SU-DHL-6 (cell line): ENCODE measurements at regions not wholly inside any gene's neighbourhood (a gene's known extent, or its start where the extent isn't known, plus 50 kb on each side); places are given as distances from the start of the nearest gene placed in this dataset.
"Not testable (repeated sequence)": the region's sequence is repeated elsewhere in the genome, so short reads cannot be mapped to it uniquely, and the experiment has no call there.

Experiments
- H2AFZ ChIP-seq: fragments of 200-600 bp; sonication (generic); 2 replicates; pipeline ENCODE4 v1.6.1; 2014; ENCODE audit warnings: low read depth, mild to moderate bottlenecking, moderate library complexity, mixed read lengths, antibody characterized with exemption, low read length; ENCODE audit not compliant: severe bottlenecking
- H3F3A ChIP-seq: fragments of 200-600 bp; shearing (Covaris generic); 2 replicates; pipeline ENCODE4 v1.6.0; 2016; ENCODE audit warnings: antibody characterized with exemption, mild to moderate bottlenecking; ENCODE audit not compliant: insufficient read depth
- H3K27ac ChIP-seq: fragments of 200-600 bp; sonication (generic); 2 replicates; pipeline ENCODE4 v1.5.1; 2016; ENCODE audit warnings: low read depth, mild to moderate bottlenecking, low read length, moderate library complexity, mixed read lengths
- H3K27me3 ChIP-seq: fragments of 200-600 bp; sonication (generic), shearing (Covaris generic); 2 replicates; pipeline ENCODE4 v1.6.0; 2014; ENCODE audit warnings: mild to moderate bottlenecking, low read length
- H3K36me3 ChIP-seq: fragments of 200-600 bp; sonication (generic); 2 replicates; pipeline ENCODE4 v1.6.1; 2014; ENCODE audit warnings: mild to moderate bottlenecking, low read length, mixed read lengths
- H3K4me2 ChIP-seq: fragments of 300-600, 200-600 bp; shearing (Covaris generic), sonication (generic); 2 replicates; pipeline ENCODE4 v1.6.0; 2014; ENCODE audit warnings: low read length, low read depth, mild to moderate bottlenecking; ENCODE audit not compliant: poor library complexity, severe bottlenecking
- H3K4me3 ChIP-seq: fragments of 200-600 bp; sonication (generic); 2 replicates; pipeline ENCODE4 v1.5.1; 2014; ENCODE audit warnings: antibody characterized with exemption, low read length, mild to moderate bottlenecking, mixed read lengths; ENCODE audit not compliant: insufficient read depth, poor library complexity, severe bottlenecking
- H3K79me2 ChIP-seq: fragments of 200-600 bp; sonication (generic); 2 replicates; pipeline ENCODE4 v1.6.1; 2014; ENCODE audit warnings: mild to moderate bottlenecking, low read length, moderate library complexity; ENCODE audit not compliant: insufficient read depth
- H3K9ac ChIP-seq: fragments of 200-600 bp; sonication (generic); 2 replicates; pipeline ENCODE4 v1.7.0; 2014; ENCODE audit warnings: mild to moderate bottlenecking, low read length
- H3K9me2 ChIP-seq: fragments of 200-600 bp; sonication (generic); replicated peaks from 2 replicates; pipeline ENCODE4 v1.6.1; 2014; ENCODE audit warnings: low read length; ENCODE audit not compliant: insufficient read depth
- H3K9me3 ChIP-seq: fragments of 200-600 bp; sonication (generic); 2 replicates; pipeline ENCODE4 v1.6.1; 2014; ENCODE audit warnings: low read length, mixed read lengths; ENCODE audit not compliant: insufficient read depth
- H4K20me1 ChIP-seq: fragments of 200-600 bp; sonication (generic); 2 replicates; pipeline ENCODE4 v1.6.1; 2014; ENCODE audit warnings: low read depth, mild to moderate bottlenecking, antibody characterized with exemption, low read length, moderate library complexity, mixed read lengths
- EZH2phosphoT487 ChIP-seq: fragments of 200-600 bp; sonication (generic), shearing (Covaris generic); conservative IDR thresholded peaks from 2 replicates; pipeline ENCODE4 v1.6.1; 2018; ENCODE audit warnings: mild to moderate bottlenecking, antibody characterized with exemption, low read length, moderate library complexity, mixed read lengths
- TF ChIP-seq, protein P1 (sequence below): fragments of 200-600 bp; sonication (generic); IDR thresholded peaks from one replicate; pipeline ENCODE4 v1.5.1; 2017; ENCODE audit warnings: antibody characterized with exemption, mild to moderate bottlenecking, low read length, moderate library complexity; ENCODE audit not compliant: insufficient read depth, poor library complexity, severe bottlenecking

GRCh38 chr1:222054416-222054815, 312.5 kb upstream of the DUSP10 start:
- Histone ChIP-seq H3K4me2 (no peak overlapping the region), H3K36me3 (no peaks in the 10 kb centered on the region), H2AFZ (no peak overlapping the region), H3K27ac (no peak overlapping the region), H4K20me1 (no peaks in the 10 kb centered on the region), H3K9ac (no peak overlapping the region), H3K79me2 (no peaks in the 10 kb centered on the region), H3K27me3 (no peaks in the 10 kb centered on the region), H3K4me3 (no peak overlapping the region), H3K9me3 (no peaks in the 10 kb centered on the region), H3K9me2 (no peaks in the 10 kb centered on the region), H3F3A (no peaks in the 10 kb centered on the region)
- no peak for TF ChIP-seq EZH2phosphoT487
- TF ChIP-seq, protein P1, sequence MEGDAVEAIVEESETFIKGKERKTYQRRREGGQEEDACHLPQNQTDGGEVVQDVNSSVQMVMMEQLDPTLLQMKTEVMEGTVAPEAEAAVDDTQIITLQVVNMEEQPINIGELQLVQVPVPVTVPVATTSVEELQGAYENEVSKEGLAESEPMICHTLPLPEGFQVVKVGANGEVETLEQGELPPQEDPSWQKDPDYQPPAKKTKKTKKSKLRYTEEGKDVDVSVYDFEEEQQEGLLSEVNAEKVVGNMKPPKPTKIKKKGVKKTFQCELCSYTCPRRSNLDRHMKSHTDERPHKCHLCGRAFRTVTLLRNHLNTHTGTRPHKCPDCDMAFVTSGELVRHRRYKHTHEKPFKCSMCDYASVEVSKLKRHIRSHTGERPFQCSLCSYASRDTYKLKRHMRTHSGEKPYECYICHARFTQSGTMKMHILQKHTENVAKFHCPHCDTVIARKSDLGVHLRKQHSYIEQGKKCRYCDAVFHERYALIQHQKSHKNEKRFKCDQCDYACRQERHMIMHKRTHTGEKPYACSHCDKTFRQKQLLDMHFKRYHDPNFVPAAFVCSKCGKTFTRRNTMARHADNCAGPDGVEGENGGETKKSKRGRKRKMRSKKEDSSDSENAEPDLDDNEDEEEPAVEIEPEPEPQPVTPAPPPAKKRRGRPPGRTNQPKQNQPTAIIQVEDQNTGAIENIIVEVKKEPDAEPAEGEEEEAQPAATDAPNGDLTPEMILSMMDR: no peak

GRCh38 chr1:222053790-222054294, 312.0 kb upstream of the DUSP10 start:
- no peak overlapping the region for H2AFZ ChIP-seq
- no peaks in the 10 kb centered on the region for H3K79me2 ChIP-seq
- no peaks in the 10 kb centered on the region for H3K36me3 ChIP-seq
- no peaks in the 10 kb centered on the region for H3F3A ChIP-seq
- H3K9ac ChIP-seq: no peak overlapping the region
- TF ChIP-seq EZH2phosphoT487: no peak
- TF ChIP-seq, protein P1: no peak
- no peaks in the 10 kb centered on the region for H3K27me3 ChIP-seq
- H3K4me2 ChIP-seq: no peak overlapping the region
- H3K9me3 ChIP-seq: no peaks in the 10 kb centered on the region
- H3K4me3 ChIP-seq: no peak overlapping the region
- no peaks in the 10 kb centered on the region for H4K20me1 ChIP-seq
- no peaks in the 10 kb centered on the region for H3K9me2 ChIP-seq
- no peak overlapping the region for H3K27ac ChIP-seq

DNA sequence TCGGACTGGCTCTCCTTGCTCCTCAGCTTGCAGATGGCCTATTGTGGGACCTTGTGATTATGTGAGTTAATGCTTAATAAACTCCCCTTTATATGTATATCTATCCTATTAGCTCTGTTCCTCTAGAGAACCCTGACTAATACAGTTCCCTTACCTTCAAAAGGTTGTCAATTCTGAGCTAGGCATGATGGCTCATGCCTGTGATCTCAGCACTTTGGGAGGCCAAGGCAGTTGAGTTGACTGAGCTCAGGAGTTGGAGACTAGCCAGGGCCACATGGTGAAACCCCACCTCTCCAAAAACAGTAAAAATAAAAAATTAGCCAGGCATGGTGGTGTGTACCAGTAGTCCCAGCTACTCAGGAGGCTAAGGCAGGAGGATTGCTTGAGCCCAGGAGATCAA, 309.4 kb upstream of the DUSP10 start:
- not testable (repeated sequence) for H3K9ac ChIP-seq, H3K4me2 ChIP-seq, H3K27me3 ChIP-seq, H3K9me3 ChIP-seq, H2AFZ ChIP-seq, H4K20me1 ChIP-seq, H3K79me2 ChIP-seq, H3K4me3 ChIP-seq, H3F3A ChIP-seq, H3K9me2 ChIP-seq, H3K36me3 ChIP-seq, H3K27ac ChIP-seq

- H3K79me2 ChIP-seq: not testable (repeated sequence)
These were observed 307.8 kb upstream of the DUSP10 start for GRCh38 chr1:222049661-222050060.

More at GRCh38 chr1:222049661-222050060, 307.8 kb upstream of the DUSP10 start:
- not testable (repeated sequence) for H3K27me3 ChIP-seq, H3K9me3 ChIP-seq, H4K20me1 ChIP-seq, H2AFZ ChIP-seq, H3K36me3 ChIP-seq, H3K9me2 ChIP-seq, H3K9ac ChIP-seq, H3K4me3 ChIP-seq, H3K4me2 ChIP-seq, H3K27ac ChIP-seq, H3F3A ChIP-seq
